CD4-positive, alpha-beta T cell (primary cell): ENCODE measurements at regions not wholly inside any gene's neighbourhood (a gene's known extent, or its start where the extent isn't known, plus 50 kb on each side); places are given as distances from the start of the nearest gene placed in this dataset.

Experiments
- ATAC-seq: fragments of 200-7000 bp; cut with Tn5 transposase; one replicate; pipeline ENCODE4 v1.10.0; 2022; ENCODE audit warnings: mild to moderate bottlenecking; ENCODE audit not compliant: poor library complexity
- CTCF ChIA-PET: fragments of 350-600 bp; sonication (Branson Sonifier 250); formaldehyde crosslinking; loops from one replicate; lab custom pipeline; 2021; ENCODE audit warnings: antibody characterized with exemption, inconsistent platforms; lab: Charles Lee
- POLR2A ChIA-PET: fragments of 350-600 bp; sonication (Branson Sonifier 250); formaldehyde crosslinking; loops from one replicate; lab custom pipeline; 2021; ENCODE audit warnings: antibody characterized with exemption, inconsistent platforms; lab: Charles Lee
- DNase-seq, 14 experiments: peaks; one replicate each; pipeline ENCODE4 v3.0.0-alpha.2; 2013 to 2020; ENCODE audit warnings: mixed read lengths in 2 of 14
- H3K27ac ChIP-seq, 2 donors: one replicate each; pipeline versions ENCODE4 v1.5.1 to v1.7.0; 2013; ENCODE audit warnings: low read length in 2 of 2, low read depth in 1 of 2, mild to moderate bottlenecking in 1 of 2
- H3K27me3 ChIP-seq, 2 experiments: 1 replicate in 1 of 2; 2 replicates in 1 of 2; pipeline versions ENCODE4 v1.6.1 to v1.7.0; 2013; ENCODE audit warnings: low read length in 2 of 2, control low read depth in 1 of 2, mild to moderate bottlenecking in 1 of 2, moderate library complexity in 1 of 2; ENCODE audit not compliant: insufficient read depth in 2 of 2, control insufficient read depth in 1 of 2
- H3K36me3 ChIP-seq: one replicate; pipeline ENCODE4 v1.6.1; 2013; ENCODE audit warnings: low read length, control low read depth; ENCODE audit not compliant: insufficient read depth
- H3K4me1 ChIP-seq: one replicate; pipeline ENCODE4 v1.6.1; 2013; ENCODE audit warnings: low read length, control low read depth; ENCODE audit not compliant: insufficient read depth
- H3K4me3 ChIP-seq: one replicate; pipeline ENCODE4 v1.5.1; 2013; ENCODE audit warnings: mild to moderate bottlenecking, low read length, moderate library complexity
- H3K9me3 ChIP-seq, 2 experiments: 1 replicate in 1 of 2; 2 replicates in 1 of 2; pipeline versions ENCODE4 v1.6.1 to v1.7.0; 2013; ENCODE audit warnings: low read length in 2 of 2, mild to moderate bottlenecking in 2 of 2, control low read depth in 1 of 2, moderate library complexity in 1 of 2; ENCODE audit not compliant: control insufficient read depth in 1 of 2, insufficient read depth in 1 of 2
- H3K27ac Mint-ChIP-seq: one replicate; pipeline ENCODE4 v1.8.0; 2020; ENCODE audit warnings: mixed read lengths
- H3K27me3 Mint-ChIP-seq: one replicate; pipeline ENCODE4 v1.8.0; 2021; ENCODE audit warnings: mixed read lengths
- H3K36me3 Mint-ChIP-seq: one replicate; pipeline ENCODE4 v1.8.0; 2021; ENCODE audit warnings: low read depth, mixed read lengths
- H3K4me1 Mint-ChIP-seq: one replicate; pipeline ENCODE4 v1.8.0; 2021; ENCODE audit warnings: low read depth, mixed read lengths
- H3K4me3 Mint-ChIP-seq: one replicate; pipeline ENCODE4 v1.8.0; 2020; ENCODE audit warnings: mild to moderate bottlenecking, mixed read lengths
- H3K9me3 Mint-ChIP-seq: one replicate; pipeline ENCODE4 v1.8.0; 2020; ENCODE audit warnings: mixed read lengths
- intact Hi-C, 2 experiments: fragments of 100-400 bp; cut with DNase I in 1 of 2; cut with micrococcal nuclease in 1 of 2; formaldehyde crosslinking; loops; one replicate each; pipeline versions ENCODE4 v1.15.1 to v1.9.0; 2023 to 2025; cut with DNase I, micrococcal nuclease
- TF ChIP-seq, protein P1 (sequence below): fragments of 200-600 bp; IDR thresholded peaks from one replicate; pipeline ENCODE4 v1.8.0; 2022; ENCODE audit warnings: antibody characterized with exemption, mild to moderate bottlenecking

- H3K27ac Mint-ChIP-seq = no peak overlapping the region
- intact Hi-C loops = loop anchor here in 1 of 2 experiments (5.0 kb wide), 1 partner anchor 314 kb away; no protein-coding TSS in a partner anchor
Measured at GRCh38 chr12:89047856-89048418, 304.4 kb downstream of the DUSP6 start.

GRCh38 chr12:89041078-89041477 is 311.2 kb downstream of the DUSP6 start:
- Histone ChIP-seq H3K36me3 (no peaks in the 10 kb centered on the region), H3K27ac (no peak overlapping the region), H3K4me1 (peaks cover 23% of the 10 kb centered on the region), H3K9me3 (no peaks in the 10 kb centered on the region), H3K27me3 (no peaks in the 10 kb centered on the region), H3K4me3 (no peak overlapping the region)
- POLR2A ChIA-PET = interaction anchor here (0.6 kb wide), 1 partner anchor 486 kb away, joined by 3 read pairs; no protein-coding TSS in a partner anchor
- peaks cover 3% of the 10 kb centered on the region for H3K9me3 Mint-ChIP-seq
- no peaks in the 10 kb centered on the region for H3K27me3 Mint-ChIP-seq
- H3K4me1 Mint-ChIP-seq = peaks cover 31% of the 10 kb centered on the region
- no peak for ATAC-seq
- TF ChIP-seq, protein P1, sequence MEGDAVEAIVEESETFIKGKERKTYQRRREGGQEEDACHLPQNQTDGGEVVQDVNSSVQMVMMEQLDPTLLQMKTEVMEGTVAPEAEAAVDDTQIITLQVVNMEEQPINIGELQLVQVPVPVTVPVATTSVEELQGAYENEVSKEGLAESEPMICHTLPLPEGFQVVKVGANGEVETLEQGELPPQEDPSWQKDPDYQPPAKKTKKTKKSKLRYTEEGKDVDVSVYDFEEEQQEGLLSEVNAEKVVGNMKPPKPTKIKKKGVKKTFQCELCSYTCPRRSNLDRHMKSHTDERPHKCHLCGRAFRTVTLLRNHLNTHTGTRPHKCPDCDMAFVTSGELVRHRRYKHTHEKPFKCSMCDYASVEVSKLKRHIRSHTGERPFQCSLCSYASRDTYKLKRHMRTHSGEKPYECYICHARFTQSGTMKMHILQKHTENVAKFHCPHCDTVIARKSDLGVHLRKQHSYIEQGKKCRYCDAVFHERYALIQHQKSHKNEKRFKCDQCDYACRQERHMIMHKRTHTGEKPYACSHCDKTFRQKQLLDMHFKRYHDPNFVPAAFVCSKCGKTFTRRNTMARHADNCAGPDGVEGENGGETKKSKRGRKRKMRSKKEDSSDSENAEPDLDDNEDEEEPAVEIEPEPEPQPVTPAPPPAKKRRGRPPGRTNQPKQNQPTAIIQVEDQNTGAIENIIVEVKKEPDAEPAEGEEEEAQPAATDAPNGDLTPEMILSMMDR = no peak
- intact Hi-C loops = no loop called here
- CTCF ChIA-PET = interaction anchor here (1.5 kb wide), 1 partner anchor 22 kb away, joined by 4 read pairs; no protein-coding TSS in a partner anchor
- DNase-seq = no peak
- H3K36me3 Mint-ChIP-seq = no peaks in the 10 kb centered on the region
- no peak overlapping the region for H3K27ac Mint-ChIP-seq
- no peak overlapping the region for H3K4me3 Mint-ChIP-seq

More at GRCh38 chr12:89047856-89048418, 304.4 kb downstream of the DUSP6 start:
- no peaks in the 10 kb centered on the region for H3K9me3 Mint-ChIP-seq
- H3K27me3 ChIP-seq = no peaks in the 10 kb centered on the region
- H3K36me3 ChIP-seq = no peaks in the 10 kb centered on the region
- POLR2A ChIA-PET = no interaction called here
- no peak overlapping the region for H3K27ac ChIP-seq
- H3K9me3 ChIP-seq = peaks cover 0 to 4% of the 10 kb centered on the region in 2 experiments
- DNase-seq = no peak
- H3K27me3 Mint-ChIP-seq = no peaks in the 10 kb centered on the region
- H3K4me1 Mint-ChIP-seq = no peaks in the 10 kb centered on the region
- CTCF ChIA-PET = no interaction called here
- no peak overlapping the region for H3K4me3 Mint-ChIP-seq
- no peak overlapping the region for H3K4me3 ChIP-seq
- no peaks in the 10 kb centered on the region for H3K4me1 ChIP-seq
- no peaks in the 10 kb centered on the region for H3K36me3 Mint-ChIP-seq
- no peak for ATAC-seq
- TF ChIP-seq, protein P1 = no peak

- H3K36me3 Mint-ChIP-seq = no peaks in the 10 kb centered on the region
Measured at GRCh38 chr12:89040146-89040964, 311.9 kb downstream of the DUSP6 start.

More at GRCh38 chr12:89040146-89040964, 311.9 kb downstream of the DUSP6 start:
- ATAC-seq (peak; percentile 92), DNase-seq (peak; percentile 25 to 84 (median 50))
- Mint-ChIP-seq H3K27ac (peak overlapping the region; percentile 65), H3K4me1 (peaks cover 31% of the 10 kb centered on the region), H3K4me3 (peak overlapping the region; percentile 35), H3K27me3 (no peaks in the 10 kb centered on the region), H3K9me3 (peaks cover 3% of the 10 kb centered on the region)
- Histone ChIP-seq H3K27ac (peak overlapping the region; percentile 13 to 56), H3K4me3 (no peak overlapping the region), H3K9me3 (no peaks in the 10 kb centered on the region), H3K4me1 (peaks cover 23% of the 10 kb centered on the region), H3K27me3 (no peaks in the 10 kb centered on the region), H3K36me3 (no peaks in the 10 kb centered on the region)
- CTCF ChIA-PET = no interaction called here
- intact Hi-C loops = no loop called here
- POLR2A ChIA-PET = no interaction called here
- TF ChIP-seq, protein P1 = peak; percentile 31
